ENCODE measurements at regions not wholly inside any gene's neighbourhood (a gene's known extent, or its start where the extent isn't known, plus 50 kb on each side); places are given as distances from the start of the nearest gene placed in this dataset.

DNA sequence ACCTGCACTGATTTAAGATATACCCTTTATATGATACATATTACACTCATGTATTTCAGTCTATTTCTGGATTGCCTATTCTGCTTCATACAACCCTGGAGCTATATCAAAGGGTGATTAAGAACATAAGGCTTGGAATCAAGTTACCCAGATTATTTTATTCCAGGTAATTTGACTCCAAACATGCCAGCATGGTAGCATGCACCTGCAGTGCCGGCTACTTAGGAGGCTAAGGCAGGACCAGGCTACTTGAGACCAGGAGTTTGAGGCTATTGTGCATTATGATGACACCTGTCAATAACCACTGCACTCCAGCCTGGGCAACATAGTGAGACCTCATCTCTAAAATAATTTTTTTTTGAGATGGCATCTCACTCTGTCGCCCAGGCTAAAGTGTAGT, 50.4 kb upstream of the NEO1 start:
- TF ChIP-seq, protein P1, sequence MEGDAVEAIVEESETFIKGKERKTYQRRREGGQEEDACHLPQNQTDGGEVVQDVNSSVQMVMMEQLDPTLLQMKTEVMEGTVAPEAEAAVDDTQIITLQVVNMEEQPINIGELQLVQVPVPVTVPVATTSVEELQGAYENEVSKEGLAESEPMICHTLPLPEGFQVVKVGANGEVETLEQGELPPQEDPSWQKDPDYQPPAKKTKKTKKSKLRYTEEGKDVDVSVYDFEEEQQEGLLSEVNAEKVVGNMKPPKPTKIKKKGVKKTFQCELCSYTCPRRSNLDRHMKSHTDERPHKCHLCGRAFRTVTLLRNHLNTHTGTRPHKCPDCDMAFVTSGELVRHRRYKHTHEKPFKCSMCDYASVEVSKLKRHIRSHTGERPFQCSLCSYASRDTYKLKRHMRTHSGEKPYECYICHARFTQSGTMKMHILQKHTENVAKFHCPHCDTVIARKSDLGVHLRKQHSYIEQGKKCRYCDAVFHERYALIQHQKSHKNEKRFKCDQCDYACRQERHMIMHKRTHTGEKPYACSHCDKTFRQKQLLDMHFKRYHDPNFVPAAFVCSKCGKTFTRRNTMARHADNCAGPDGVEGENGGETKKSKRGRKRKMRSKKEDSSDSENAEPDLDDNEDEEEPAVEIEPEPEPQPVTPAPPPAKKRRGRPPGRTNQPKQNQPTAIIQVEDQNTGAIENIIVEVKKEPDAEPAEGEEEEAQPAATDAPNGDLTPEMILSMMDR (IDR thresholded peaks at IDR 0.05) = no peak
- TF ChIP-seq POLR2A (IDR thresholded peaks at IDR 0.05) = no peak
- no peaks in the 10 kb centered on the region for H3K9me3 ChIP-seq
- no peak overlapping the region for H3K27ac ChIP-seq
- intact Hi-C loops (cut with DNase I) = no loop called here
- H3K4me1 ChIP-seq = no peaks in the 10 kb centered on the region
- WGBS (ENCODE audit: insufficient coverage, low coverage, low lambda C conversion rate, missing lambda C conversion rate) = 71% methylated on average over 1 of the region's 2 CpGs
- H3K27me3 ChIP-seq = no peaks in the 10 kb centered on the region
- ATAC-seq (no peak), DNase-seq (no peak)
- no peaks in the 10 kb centered on the region for H3K36me3 ChIP-seq
- no peak overlapping the region for H3K4me3 ChIP-seq

DNA sequence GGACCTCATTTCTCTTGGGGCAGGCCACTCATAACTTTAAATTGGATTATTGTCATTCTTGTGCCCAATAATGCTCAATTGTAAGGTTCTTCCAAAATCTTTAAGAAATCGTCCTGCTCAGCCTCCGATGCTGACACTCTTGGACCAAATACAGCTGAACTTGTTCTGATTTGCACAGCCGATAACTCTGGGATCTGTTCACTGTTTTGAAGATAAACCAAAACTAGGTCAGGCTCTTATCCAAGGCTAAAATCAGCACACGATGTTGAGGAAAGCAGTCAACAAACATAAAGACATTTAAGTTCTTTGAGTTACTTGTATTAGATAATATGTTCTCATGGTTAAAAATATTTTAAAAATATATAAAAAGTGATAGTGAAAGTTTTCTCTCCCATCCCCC, 52.0 kb upstream of the NEO1 start:
- DNase-seq (no peak), ATAC-seq (no peak)
- Histone ChIP-seq H3K27me3 (no peaks in the 10 kb centered on the region), H3K4me1 (no peaks in the 10 kb centered on the region), H3K36me3 (no peaks in the 10 kb centered on the region), H3K9me3 (no peaks in the 10 kb centered on the region), H3K4me3 (no peak overlapping the region), H3K27ac (no peak overlapping the region)
- TF ChIP-seq, protein P1 (IDR thresholded peaks at IDR 0.05) = no peak
- TF ChIP-seq POLR2A (IDR thresholded peaks at IDR 0.05) = no peak
- WGBS (ENCODE audit: insufficient coverage, low coverage, low lambda C conversion rate, missing lambda C conversion rate) = 47% methylated on average over 4 of the region's 4 CpGs
- intact Hi-C loops (cut with DNase I) = no loop called here

DNA sequence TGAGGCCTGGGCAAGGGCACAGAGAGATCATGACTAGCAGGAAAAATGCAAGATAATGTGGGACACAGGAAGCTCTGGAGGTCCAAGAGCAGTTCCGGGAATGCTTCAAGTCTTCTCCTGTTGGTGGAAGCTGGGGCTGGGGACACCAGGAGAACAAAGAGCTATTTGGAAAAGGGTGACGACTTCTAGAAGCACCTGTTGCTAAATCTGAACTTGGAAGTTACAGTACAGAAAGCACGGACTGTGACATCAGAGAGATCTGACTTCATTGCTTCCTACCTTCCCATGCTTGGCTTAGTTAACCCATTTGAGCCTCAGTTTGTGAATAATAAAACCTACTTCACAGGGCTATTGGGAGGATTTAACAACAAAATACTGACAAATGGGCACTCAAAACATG, 52.7 kb upstream of the NEO1 start:
- intact Hi-C loops (cut with DNase I) = no loop called here
- H3K4me1 ChIP-seq = no peaks in the 10 kb centered on the region

DNA sequence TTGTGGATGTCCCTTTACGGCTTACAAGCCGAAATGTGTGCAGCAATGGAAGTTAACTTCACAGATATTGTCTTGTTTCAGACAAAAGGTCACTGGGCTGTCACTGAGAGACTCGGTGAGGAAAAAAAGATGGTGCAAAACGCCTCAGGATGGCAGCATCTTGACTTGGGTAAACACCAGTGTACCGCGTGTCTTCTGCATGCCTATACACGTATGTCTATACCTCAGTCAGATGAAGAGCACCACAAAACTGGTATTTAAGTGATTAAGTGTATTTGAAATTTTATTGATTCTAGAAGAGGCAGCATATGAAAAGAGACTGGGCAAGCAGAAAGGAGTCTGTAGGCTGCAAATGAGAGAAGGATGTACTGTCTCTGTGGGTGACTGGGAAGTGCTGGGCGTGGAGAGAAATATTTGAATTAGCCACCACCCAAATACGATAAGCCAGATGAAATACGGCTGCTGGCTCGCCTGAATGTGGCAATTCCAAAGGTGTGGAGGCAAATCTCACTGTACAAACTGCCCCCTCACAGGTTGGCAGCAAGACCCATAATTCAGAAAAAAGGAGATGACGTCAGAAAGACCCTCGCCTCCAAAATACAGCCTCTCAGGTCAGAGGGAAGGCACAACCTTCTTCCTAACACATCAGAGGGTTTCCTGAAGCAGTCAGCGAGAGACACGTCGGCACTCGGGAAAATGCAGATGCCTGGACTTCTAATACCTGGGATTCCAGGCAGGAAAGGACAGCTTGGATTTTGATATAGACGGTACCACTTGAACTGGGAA, 53.4 kb upstream of the NEO1 start:
- DNase-seq (no peak), ATAC-seq (no peak)
- H3K27ac ChIP-seq = no peak overlapping the region
- no peaks in the 10 kb centered on the region for H3K4me1 ChIP-seq
- H3K36me3 ChIP-seq = no peaks in the 10 kb centered on the region
- H3K4me3 ChIP-seq = no peak overlapping the region
- no peaks in the 10 kb centered on the region for H3K27me3 ChIP-seq
- TF ChIP-seq, protein P1 (IDR thresholded peaks at IDR 0.05) = no peak
- no peak for TF ChIP-seq POLR2A (IDR thresholded peaks at IDR 0.05)
- H3K9me3 ChIP-seq = no peaks in the 10 kb centered on the region
- WGBS (ENCODE audit: insufficient coverage, low coverage, low lambda C conversion rate, missing lambda C conversion rate) = 57% methylated on average over 13 of the region's 18 CpGs
- intact Hi-C loops (cut with DNase I) = no loop called here

More for the DNA sequence above, 52.7 kb upstream of the NEO1 start:
- DNase-seq (no peak), ATAC-seq (no peak)
- H3K27me3 ChIP-seq = no peaks in the 10 kb centered on the region
- no peak overlapping the region for H3K4me3 ChIP-seq
- no peaks in the 10 kb centered on the region for H3K36me3 ChIP-seq
- WGBS (ENCODE audit: insufficient coverage, low coverage, low lambda C conversion rate, missing lambda C conversion rate) = 70% methylated on average over 2 of the region's 3 CpGs
- H3K9me3 ChIP-seq = no peaks in the 10 kb centered on the region
- TF ChIP-seq POLR2A (IDR thresholded peaks at IDR 0.05) = no peak
- TF ChIP-seq, protein P1 (IDR thresholded peaks at IDR 0.05) = no peak
- H3K27ac ChIP-seq = no peak overlapping the region

Measured in right lobe of liver (tissue), 6 donors.